GM19035 (cell line): ENCODE measurements at regions not wholly inside any gene's neighbourhood (a gene's known extent, or its start where the extent isn't known, plus 50 kb on each side); places are given as distances from the start of the nearest gene placed in this dataset.
"Not testable (repeated sequence)": the region's sequence is repeated elsewhere in the genome, so short reads cannot be mapped to it uniquely, and the experiment has no call there.

Experiments used
- ATAC-seq: cut with Tn5 transposase; IDR thresholded peaks from one replicate; pipeline ENCODE4 v1.9.1; 2021; ENCODE audit not compliant: unreplicated experiment

DNA sequence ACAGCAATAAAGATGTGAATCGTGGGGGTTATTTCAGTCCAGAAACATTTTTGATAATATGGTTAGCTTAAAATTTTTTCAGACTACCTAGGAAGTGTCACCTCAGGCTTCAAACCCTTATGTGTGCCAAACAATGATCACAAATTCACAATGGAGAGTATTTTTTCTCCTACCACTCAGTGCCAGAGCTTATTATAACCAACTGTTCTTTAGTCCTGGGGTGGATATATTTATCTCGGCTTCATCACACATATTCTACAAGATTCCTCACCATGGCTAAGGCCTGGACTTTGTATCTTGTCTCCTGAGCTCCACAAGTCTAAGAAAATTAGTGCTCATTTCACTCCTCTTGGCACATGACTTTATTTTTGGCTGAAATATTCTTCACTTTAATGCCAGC, 629.1 kb downstream of the RWDD3 start:
- ATAC-seq: no peak

DNA sequence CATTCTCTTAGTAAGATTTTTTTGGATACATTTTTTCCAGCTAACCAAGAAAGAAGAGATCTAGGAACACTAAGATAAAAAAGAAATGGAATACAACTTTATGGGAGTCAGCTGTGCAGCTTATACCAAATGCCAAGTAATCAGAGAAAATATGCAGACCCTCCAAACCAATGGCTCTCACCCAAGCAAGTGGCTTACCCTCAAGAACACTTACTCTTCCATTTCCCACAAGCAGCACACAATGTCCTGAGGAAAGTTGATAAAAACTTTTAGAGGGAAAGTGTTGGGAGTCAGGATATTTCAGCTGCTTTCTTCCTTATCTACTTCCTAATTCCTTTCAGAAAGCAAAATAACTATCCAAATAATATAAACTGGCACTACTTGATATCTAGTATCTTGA, 631.8 kb downstream of the RWDD3 start:
- ATAC-seq: no peak

GRCh38 chr1:95876276-95876675, 642.3 kb downstream of the RWDD3 start:
- ATAC-seq: no peak

DNA sequence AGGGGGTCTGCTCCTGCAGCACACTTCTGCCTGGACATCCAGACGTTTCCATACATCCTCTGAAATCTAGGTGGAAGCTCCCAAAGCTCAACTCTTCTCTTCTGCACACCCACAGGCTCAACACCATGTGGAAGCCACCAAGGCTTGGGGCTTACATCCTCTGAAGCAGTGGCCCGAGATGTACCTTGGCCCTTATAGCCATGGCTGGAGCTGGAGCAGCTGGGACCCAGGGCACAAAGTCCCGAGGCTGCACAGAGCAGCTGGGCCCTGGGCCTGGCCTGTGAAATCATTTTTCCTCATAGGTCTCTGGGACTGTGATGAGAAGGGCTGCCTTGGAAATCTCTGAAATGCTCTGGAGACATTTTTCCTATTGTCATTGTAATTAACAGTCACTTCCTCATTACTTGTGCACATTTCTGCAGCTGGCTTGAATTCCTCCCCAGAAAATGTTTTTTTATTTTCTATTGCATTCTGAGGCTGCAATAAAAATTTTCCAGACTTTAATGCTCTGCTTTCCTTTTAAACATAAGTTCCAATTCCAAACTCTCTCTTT, 645.6 kb downstream of the RWDD3 start:
- ATAC-seq: no peak

- ATAC-seq: no peak
Observed at GRCh38 chr1:95888941-95889390, 655.0 kb downstream of the RWDD3 start.

DNA sequence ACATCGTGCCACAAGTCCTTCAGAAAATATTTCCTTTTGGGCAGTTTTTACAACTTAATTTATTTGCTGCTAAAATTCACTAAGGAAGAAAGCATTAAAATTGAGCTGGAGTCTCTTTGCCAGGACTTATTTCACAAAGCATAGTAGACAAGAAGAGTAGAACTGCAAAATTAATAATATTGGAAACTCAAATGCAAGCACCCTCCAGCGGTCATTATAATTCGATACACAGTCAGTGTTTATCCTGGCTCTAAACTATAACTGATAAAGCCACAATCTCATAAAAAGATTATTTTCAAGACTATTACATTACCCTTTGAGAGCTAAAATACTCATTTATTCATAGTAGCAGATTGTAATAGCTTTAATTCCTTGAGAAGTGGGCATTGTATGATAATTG, 655.4 kb downstream of the RWDD3 start:
- ATAC-seq: no peak

- ATAC-seq: no peak
Observed at GRCh38 chr1:95893921-95894320, 659.9 kb downstream of the RWDD3 start.

- ATAC-seq: no peak
Observed at GRCh38 chr1:95903060-95903459, 669.0 kb downstream of the RWDD3 start.

DNA sequence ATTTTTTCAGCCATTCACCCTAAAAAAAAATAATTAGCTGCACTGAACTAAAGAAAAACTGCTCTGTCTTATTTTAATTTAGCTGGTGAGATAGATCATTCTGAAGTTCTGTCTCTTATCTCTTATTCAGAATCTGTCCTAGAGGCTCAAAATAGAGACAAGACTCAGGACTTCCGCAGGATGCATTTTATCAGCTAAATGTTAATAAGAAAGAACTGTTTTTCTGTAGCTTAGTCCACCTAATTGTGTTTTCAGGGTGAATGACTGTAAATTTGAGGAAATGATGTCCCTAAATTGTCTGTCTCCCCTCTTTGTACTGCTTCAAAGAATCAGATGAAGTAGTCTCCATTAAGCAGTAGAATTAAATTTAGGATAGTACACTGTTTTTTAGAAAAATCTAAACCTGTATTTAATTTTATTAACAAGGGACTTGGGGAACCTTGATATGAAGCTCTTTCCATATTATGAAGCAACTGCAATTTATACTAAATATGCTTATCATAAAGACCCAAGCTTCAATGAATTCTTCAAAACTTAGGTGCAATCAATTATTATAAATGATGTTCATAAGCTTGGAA, 671.9 kb downstream of the RWDD3 start:
- ATAC-seq: no peak

DNA sequence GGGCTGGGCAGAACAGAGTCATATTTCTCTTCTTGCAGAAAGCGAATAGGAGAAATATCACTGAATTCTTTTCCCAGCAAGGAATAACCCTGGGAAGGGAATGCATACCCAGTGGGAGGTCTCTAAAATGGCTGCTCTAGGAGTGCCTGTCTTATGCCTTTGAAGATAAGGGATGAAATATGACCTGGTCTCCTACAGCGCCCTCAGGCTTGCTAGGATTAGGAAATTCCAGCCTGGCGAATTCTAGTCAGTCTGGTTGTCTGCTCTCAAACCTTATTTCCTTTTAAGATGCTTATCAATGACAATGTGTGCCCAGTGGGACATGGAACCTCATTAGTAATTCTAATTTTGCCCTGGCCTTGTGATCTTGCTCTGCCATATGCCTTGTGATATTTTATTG, 677.7 kb downstream of the RWDD3 start:
- not testable (repeated sequence) for ATAC-seq

DNA sequence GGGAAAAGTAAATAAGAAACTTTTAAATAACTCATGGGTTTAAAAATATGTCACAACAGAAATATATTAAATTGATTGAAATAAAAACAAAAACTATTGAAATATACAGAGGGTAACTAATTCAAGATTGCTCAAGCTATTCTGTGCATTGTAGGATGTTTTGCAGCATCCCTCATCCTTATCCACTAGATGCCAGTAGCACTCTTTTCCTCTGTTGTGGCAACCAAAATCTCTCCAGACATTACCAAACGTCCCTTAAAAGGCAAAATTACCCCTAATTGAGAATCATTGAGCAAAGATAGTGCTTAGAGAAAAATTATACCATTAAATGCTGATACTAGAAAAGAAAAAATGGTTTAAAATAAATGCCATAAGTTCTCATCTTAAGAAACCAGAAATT, 682.6 kb downstream of the RWDD3 start:
- no peak for ATAC-seq

- ATAC-seq: no peak
Observed at GRCh38 chr1:95924684-95925083, 690.7 kb downstream of the RWDD3 start.

DNA sequence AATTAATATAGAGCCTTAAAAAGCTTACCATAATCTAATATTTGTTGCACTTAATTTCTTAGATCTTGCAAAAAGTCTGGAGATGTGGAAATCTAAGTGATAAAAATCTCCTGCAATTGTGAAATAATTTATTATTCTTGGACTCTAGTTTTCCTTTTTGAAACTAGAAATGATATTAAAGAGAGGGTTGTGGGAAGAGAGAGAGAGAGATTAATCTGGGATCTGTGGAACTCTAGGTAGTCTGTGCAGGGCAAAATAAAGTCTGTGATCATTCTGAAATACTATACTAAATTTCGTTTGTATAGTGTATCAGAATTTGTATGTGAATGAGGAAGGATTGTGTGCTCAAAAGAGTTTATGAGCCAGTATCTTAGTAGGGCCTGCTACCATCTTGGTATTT, 692.3 kb downstream of the RWDD3 start:
- no peak for ATAC-seq

- ATAC-seq: no peak
Observed at GRCh38 chr1:95927061-95927460, 693.1 kb downstream of the RWDD3 start.

GRCh38 chr1:95935719-95936118, 701.7 kb downstream of the RWDD3 start:
- no peak for ATAC-seq

- no peak for ATAC-seq
Observed at GRCh38 chr1:95941121-95941798, 707.2 kb downstream of the RWDD3 start.

DNA sequence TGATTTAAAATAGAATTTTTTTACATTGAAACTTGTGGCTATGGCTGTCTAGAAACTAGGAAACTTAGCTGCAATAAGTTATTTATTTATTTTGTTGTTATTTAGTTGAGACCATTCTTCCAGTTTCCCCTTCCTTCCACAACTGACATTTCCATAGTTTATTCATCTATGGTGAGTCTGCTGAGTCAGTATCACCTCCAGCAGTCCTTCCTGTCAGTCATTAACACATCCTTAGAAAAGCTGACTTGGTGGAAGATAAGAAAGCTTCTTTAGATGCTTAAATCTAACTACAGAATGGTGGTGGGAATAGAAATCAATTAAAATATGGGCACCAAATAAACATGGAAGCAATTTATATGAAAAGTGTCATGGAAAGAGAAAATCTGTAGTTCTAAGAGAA, 714.0 kb downstream of the RWDD3 start:
- ATAC-seq: no peak

GRCh38 chr1:95951371-95952102, 717.5 kb downstream of the RWDD3 start:
- no peak for ATAC-seq

DNA sequence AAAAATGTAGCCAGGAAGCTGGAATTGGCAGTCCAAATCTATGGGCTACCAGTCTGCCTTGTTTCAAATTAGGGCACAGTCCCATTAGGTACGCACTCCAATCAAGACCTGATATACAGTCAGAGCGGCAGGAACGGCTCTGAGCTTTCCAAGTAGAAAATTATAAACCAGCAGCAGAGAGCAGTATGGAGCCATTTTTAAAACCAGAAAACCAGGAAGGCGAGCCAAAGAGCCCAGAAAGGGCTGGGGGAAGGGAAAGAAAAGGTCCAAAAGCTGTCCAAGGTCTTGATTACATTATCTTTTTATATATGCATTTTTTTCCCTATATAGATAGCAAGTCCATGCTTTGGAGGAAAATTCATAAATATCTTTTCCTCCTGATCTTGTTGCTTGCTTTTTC, 719.0 kb downstream of the RWDD3 start:
- ATAC-seq: no peak

- no peak for ATAC-seq
Observed at GRCh38 chr1:95954585-95954984, 720.6 kb downstream of the RWDD3 start.

GRCh38 chr1:95956215-95956614, 722.2 kb downstream of the RWDD3 start:
- ATAC-seq: no peak

DNA sequence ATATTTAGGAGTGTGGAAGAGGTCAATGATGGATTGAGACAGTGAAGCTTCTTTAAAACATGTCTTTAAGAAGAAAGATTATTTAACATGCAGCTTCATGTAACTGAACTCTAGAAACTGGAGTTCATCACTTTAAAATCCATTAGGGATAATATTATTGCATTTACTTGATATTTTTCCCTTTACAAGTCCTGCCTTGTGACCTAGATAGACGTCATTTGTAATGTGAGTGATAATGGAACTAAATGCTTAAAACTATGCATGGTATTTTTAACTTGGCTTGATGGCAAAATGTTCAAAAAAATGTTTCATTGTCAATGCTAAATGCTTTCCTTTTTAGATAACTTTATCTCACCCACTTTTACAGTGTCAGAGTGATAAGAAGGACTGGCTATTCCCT, 723.7 kb downstream of the RWDD3 start:
- no peak for ATAC-seq
